Right lobe of liver (tissue), 4 donors: ENCODE measurements at regions not wholly inside any gene's neighbourhood (a gene's known extent, or its start where the extent isn't known, plus 50 kb on each side); places are given as distances from the start of the nearest gene placed in this dataset.

ENCODE experiments used
- CTCF ChIP-seq, 4 donors: fragments of 200-600 bp in 3 of 4; fragments of 450-650 bp in 1 of 4; IDR thresholded peaks; one replicate each; pipeline versions ENCODE4 v1.5.1 to v1.8.0; 2016 to 2022; ENCODE audit warnings: antibody characterized with exemption in 4 of 4, mild to moderate bottlenecking in 2 of 4
- POLR2A ChIP-seq: fragments of 450-650 bp; IDR thresholded peaks from one replicate; pipeline ENCODE4 v1.6.1; 2017; ENCODE audit warnings: antibody characterized with exemption, mild to moderate bottlenecking
- donor health status: DM: no; HTN: no; CAD: no.
- donor health status: DM: no; HTN: no; CAD: no.
- donor health status: DM: no; HTN: yes; CAD: no.

GRCh38 chr2:239895669-239896068 lies 129.5 kb downstream of the NDUFA10 start:
- TF ChIP-seq CTCF (IDR thresholded peaks at IDR 0.05) = no peak
- no peak for TF ChIP-seq POLR2A
